HuH-7.5 (cell line): ENCODE measurements at regions not wholly inside any gene's neighbourhood (a gene's known extent, or its start where the extent isn't known, plus 50 kb on each side); places are given as distances from the start of the nearest gene placed in this dataset.

Experiments
- DNase-seq: peaks from one replicate; pipeline ENCODE4 v3.0.0; 2011; ENCODE audit warnings: low spot score

DNA sequence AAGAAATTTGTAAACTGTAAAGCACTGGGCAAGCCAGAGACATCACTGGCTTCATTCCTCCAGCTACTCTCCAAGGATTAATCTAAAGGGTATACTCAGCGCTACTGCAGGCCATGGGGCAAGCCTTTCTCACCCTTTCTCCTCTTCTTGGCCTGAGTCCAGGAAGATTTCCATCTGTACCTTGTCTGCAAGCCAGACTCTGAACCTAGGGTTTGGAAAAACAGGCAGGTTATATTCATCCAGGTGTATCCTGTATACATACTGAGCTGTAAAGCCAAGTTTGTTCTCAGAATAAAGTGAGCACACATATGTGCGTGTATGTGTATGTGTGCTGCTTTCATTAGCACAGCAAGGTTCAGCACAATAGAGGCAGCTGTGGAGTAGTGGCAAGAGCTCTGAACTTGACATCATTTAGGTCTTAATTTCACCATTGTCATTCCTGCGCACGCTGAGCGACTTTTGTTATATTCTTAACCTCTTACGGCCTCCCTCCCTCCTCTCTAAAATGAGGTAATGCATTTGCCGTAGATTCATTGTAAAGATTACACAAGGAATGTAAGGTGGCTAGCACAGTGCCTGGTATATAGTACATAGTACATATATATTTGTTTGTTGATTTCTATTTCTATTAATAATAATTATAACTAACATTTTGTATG lies 128.1 kb upstream of the JUN start:
- DNase-seq: no peak

DNA sequence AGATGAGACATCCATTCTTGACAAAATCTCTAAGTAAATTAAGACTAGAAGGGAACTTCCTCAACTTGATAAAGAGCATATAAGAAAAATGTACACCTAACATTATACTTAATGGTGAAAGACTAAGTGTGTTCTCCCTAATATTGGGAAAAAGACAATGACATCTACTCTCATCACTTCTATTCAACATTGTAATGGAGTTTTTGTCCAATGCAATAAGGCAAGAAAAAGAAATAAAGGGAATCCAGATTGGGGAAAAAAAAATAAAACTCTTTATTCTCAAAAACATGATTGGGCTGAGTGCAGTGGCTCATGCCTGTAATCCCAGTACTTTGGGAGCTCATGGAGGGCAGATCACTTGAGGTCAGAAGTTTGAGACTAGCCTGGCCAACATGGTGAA lies 131.1 kb upstream of the JUN start:
- no peak for DNase-seq

DNA sequence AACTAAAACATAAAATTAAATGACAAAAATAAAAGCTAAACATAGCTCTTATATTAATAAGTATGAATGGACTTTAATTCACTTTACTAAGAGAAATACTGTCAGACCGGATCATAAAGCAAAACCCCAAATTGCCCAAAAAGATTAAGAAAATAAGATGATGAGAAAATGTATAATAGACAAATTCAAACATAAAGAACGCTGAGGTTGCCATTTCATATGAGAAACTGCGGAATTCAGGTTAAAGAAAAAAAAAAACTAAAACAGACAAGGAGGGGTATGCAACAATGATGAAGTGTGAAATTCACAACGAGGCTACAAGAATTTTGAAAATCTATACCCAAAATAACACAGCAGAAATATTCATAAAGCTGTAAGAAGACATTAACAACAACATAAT lies 133.6 kb upstream of the JUN start:
- DNase-seq: no peak

DNA sequence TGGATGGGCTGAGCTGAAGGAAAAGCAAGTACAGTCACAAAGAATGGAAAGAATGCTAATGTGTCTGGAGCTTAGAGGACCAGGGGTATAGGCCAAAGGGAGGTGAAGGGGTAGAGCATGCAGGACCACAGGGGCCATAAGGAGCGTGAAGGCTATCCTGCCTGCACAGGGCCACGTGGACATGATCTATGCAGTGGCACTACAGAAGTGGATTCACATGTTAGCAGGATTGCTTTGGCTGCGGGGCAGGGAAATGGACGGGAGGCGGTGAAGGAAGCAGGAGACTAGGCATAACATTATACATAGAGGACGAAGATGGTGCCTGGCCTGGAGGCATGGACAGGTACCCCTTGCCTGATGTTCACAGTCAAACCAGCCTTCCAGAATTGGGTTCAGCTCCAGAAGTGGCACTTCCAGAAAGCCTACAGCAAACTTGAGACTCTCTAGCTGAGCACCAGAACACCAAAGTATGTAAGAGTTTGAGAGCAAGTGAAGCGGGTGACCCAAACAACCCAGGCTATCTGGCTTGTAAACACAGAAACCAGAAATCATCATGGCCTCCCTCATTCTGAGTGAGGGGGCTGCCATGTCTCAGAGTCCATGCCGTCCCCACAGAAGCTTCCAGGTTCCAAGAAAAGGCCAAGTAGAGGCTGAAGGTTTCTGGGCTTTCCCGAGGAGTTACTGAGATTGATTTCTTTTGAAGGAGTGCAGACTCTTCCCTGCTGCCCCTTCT lies 135.5 kb upstream of the JUN start:
- no peak for DNase-seq

DNA sequence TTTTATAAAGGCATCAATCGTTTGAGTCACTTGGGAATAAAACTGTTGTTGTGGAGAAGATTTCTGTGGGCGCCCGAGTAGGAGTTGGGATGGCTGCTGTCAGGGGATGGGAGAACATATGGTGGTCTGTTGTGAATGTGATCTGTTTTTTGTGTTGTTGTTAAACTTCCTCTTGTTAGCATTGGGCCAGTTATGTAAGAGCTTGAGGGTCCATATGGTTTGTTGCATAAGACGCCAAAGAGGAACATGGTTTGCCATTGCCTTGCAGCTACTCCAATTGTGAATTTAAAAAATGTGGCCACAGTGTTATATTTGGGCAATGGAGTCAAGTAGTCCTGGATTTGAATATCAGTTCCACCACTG lies 136.1 kb upstream of the JUN start:
- no peak for DNase-seq

DNA sequence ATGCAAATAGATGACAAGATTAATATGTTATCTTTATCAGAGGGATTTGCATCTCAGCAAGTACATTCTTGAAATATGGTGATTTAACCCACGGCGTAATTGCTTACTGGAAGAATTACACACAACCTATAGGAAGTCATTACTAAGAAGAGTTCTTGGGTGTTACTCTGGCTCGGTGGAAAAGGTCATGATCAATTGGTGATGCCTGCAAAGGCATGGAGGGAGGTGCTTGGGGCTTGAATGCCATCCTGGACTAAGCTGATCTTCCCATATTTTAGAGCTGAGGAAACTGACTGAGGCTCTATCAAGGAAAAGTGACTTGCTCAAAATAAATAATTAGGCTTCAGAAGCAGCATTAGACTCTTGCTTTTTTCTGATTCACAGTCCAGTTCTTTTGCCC lies 137.5 kb upstream of the JUN start:
- DNase-seq: no peak

DNA sequence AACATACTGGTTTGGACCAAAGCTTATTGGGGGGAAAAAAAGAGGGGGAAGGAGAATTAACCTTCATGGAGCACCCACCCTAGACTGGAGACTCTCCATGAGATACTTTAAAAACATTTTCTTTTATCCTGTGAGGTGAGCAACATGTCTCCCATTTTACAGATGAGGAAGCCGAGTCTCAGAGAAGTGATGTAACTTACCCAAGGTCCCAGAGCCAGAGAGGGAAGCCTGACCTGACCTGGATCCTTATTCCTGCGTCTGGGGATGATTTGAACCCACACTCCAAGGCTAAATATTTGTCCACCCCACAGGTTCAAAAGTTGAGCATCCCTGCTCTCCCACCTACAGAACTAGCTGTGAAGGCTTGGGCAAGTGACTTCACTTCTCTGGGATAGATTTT lies 137.9 kb upstream of the JUN start:
- no peak for DNase-seq

DNA sequence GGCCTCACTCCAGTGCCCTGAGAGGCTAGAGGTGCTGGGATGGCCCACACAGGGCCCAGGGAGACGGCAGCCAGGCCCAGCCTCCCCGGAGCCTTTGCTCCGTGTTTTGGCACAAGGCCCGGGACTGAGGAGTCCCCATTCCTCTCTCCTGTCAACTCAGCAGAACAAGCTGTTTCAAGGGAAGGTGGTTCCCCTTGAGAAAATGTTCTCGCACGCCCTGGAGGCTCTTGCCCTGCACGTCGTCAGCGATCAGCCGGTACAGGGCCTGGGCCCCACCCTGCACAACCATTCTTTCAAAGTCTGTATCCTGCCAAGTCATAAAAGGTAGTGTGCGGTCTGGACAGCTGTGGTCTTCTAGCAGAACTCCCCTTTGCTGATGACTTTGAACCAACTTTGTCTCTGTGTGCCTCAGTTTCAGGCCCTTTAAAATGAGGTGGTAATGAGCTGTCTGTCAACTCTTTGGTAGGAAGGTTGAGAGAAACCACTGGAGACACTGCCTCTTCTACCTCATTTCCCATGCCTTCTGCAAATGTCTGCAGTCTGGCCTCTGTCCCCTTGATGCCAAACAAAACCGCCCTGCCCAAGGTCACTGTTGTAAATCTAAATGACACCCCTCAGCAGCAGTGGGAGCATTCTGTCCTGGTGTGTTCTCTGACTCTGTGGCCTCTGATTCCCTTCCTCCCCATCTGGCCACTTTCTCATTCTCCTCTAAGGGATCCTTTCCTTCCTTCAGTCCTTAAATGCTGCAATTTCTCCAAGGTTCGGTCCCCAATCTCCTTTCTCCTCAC lies 138.6 kb upstream of the JUN start:
- DNase-seq: no peak

DNA sequence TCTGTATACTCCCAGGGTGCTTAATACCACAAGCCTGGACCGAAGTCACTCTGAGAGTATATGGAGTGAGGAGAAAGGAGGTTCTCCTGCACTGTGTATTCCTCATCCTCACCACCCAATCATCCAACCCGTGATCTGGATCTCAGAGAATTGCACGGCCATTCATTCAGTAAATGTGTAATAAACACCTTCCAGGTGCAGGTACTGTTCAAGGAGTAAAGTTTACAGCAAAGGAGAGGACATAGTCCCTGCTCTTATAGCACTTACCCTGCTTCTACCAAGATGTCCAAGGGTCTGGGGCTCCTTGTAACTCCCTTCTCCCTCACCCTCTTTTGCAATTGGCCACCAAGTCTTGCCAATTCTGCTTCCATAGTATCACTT lies 139.2 kb upstream of the JUN start:
- no peak for DNase-seq

DNA sequence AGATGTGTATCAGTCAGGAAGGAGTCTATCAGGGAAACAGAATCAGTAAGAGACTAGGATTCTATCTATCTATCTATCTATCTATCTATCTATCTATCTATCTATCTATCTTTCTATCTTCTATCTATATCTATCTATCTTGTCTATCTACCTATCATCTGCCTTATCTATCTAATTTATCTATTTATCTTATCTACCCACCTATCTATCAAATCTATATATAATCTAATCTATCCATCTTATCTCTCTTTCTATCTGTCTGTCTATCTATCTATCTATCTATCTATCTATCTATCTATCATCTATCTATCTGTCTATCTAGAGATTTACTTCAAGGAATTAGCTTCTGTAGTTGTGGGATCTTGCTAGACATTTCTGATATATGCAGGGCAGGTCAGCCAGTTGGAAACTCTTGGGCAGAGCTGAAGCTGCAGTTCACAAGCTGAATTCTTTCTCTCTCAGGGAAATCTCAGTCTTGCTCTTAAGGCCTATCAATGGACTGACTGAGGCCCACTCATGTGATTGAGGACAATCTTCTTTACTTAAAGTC lies 140.2 kb upstream of the JUN start:
- DNase-seq: no peak

DNA sequence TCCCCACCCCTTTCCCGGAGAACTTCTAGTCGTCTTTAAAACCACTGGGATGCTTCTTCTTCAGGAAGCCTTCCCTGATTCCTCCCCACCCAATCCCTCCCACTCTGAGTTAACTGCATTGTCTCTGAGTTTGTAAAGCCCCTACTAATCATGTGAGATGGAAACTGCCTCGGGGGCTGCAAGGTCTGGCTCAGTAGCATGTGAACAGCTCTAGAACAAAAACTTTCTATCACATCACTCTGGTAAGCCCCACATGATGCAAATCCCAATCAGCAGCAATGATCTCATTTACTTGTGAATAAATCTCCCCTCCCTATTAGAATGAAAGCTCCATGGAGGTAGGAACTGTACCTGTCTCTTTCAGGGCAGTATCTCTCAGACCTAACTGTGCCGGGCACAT lies 141.0 kb upstream of the JUN start:
- no peak for DNase-seq

DNA sequence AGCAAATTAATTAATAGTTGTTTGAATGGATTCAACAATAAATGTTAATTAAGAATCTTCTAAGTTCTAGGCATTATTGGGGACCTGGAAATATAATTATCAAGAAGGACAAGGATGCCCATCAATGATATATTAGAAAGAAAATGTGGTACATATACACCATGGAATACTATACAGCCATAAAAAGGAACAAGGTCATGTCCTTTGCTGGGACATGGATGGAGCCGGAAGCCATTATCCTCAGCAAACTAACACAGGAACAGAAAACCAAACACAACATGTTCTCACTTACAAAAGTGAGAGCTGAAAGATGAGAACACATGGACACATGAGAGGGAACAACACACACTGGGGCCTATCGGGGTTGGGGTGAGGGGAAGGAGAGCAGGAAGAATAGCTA lies 141.4 kb upstream of the JUN start:
- no peak for DNase-seq

DNA sequence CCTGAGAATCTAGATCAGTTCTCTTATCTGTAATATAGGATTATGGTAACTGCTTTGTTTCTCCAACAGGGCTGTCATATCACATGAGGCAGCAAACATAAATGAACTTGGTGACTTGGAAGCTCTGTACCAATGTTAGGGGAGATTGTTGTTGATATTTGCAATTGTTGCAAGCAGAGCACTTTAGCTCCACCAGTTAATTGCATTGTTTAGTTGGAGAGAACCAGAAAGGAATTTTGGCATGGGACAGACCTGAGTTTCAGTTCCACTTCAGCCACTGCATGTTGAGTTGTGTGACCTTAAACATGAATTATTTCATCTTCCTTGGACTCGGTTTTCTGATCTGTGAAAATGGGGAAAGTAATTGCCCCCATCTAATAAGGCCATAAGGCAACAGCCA lies 142.3 kb upstream of the JUN start:
- DNase-seq: no peak

DNA sequence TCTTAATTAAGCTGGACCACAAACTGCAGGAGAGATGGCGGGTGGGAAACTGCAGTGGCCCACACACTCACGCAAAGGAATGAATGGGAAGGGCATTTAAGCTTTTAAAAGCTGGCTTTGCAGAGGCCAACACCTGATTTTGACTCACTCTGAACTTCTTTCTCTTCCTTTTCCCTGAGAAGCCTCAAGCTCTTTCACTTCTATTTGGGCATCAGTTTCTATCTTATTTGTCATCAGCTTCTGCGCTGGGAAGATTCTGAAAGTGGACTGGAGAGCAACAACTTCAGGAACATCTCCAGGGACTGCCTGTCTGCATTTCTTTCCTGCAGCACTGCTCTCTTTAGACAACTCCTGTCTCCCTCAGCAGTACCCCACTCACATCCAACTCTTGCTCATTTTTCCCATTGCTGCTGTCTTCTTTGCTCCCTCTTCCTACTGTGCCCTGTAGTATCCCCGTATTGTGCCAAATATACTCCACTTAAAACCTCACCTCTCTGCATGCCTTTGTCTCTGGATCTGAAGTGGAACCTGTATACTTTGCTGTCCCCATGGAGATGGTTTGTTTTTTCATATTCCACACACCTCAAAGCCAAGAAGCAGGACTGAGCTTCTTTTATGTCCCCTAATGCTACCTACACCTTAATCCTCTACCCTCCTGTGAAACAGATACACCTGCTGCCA lies 143.3 kb upstream of the JUN start:
- no peak for DNase-seq

DNA sequence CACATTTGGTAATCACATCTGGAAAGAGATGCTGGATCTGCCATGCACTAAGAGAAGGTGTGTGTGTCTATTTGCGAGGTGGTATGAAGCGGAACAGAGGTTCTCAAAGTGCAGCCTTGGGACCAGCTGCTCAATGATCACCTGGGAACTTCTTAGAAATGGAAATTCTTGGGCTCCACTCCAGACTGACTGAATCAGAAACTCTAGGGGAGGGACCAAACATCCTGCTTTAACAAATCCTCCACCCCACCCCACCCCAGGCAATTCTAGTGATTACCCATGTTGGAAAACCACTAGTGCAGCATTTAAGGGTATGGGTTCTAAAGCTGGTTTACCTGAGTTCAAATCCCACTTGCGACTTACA lies 143.9 kb upstream of the JUN start:
- no peak for DNase-seq

DNA sequence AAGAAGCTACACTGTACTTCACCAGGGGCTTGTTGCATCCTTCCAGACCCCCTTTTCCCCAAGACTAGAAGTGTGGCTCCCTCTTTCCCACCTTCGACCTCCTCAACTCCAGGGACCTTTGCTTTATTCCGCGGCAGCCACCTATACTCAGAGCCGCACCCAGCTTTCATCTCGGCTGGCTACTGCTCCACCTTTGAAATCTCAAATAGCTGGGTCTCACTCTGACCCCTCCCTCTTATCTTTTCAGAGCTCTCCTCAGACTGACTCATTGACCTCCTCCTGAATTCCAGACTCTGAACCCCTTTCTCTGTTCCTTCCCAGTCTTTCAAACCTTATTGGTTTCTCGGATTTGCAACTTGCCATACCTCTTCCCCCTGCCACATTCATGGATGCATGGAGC lies 144.7 kb upstream of the JUN start:
- DNase-seq: no peak

DNA sequence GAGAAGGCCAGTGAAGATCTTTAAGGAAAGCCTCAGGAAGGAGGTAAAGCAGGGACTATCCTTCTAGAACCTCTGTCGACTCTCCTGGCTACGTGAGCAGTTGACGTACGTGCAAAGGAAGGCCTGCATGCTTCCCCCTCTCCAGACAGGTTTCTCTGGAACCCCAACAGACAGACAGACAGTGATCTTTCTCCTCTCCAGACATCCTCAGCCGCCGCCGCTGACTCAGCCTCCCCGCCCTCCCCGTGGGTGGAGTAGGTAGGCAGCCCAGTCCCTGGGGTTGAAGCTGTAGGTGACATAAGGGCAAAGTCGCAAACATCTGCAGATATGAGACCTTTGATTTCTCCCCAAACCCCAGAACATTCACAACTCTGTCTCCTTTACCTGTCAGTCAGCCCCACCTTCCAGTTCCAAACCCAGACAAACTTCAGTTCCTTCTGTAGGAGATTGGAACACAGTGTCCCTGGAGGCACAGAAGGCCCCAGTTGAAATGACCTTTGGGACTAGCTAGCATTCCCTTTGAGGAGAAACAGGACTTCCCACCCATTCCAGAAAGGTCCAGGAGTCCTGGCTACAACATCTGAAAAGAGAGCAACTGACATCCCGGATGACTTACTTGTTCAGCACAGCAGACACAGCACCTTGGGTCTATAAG lies 146.0 kb upstream of the JUN start:
- DNase-seq: no peak

DNA sequence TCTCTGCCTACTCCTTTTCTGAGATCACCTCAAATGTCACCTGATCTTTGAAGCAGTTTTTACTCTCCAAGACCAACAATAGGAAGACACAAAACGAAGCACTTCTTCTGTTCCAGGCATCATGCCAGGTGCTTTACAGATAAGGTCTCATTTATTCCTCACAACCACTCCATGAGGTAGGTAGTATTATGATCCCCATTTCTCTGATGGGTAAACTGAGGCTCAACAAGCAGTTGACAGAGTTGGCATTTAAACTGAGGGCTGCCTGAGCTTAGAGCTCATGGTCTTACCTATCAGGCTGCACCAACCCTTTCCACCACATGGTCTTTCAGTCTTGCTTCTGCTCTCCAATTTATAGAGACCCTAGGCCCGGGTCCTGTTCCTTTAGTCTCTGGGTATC lies 147.2 kb upstream of the JUN start:
- no peak for DNase-seq

DNA sequence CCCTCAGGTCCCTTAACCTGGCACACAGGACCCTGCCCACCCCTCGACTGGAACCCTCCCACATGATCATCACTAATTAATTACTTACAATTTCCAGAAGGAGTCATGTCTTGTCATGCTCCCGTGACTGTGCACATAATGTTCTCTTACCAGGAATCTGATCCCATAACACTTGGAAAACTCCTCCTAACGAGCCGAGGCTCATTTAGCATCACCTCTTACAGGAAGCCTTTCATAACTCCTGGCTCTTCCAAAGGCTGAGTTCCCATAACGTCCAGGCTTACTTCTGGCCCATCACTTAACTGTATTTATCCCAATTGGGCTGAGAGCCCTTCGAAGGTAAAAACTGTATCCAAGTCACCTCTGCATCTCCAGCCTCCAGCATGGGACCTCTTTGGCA lies 147.9 kb upstream of the JUN start:
- no peak for DNase-seq

DNA sequence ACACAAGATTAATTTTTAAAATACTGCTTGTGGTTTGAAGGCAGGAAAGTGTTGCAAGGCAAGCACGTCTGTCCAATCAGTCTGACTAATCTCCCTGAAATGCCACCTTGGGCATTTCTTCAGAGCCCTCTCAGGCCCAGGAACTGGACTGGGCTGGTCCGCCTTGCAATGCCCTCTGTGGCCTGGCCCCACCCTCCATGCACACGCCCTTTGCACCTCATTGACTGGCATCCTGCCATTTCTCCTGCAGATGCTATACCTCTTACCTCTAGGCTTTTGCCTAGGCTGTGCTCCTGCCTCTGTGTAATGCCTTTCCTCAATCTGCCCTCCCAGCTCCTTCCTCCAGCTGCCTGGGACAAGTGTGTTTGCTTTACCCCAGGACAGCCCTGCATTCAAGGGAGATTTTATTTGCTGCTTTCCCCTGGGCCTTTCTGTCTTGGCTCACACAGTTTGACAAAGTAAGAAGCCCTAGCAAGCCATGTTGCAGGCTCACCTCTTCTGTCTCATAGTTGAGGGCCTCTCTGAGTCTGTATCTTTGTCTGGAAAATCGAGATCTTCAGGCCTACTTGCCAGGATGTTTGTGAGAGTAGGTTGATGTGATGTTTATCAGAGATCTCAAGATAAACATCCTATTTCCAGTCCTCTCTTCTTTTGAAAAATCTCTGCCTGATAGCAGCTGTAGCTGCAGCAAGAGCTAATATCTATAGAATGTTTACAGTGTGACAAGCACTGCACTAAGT lies 149.2 kb upstream of the JUN start:
- peak; percentile 18 for DNase-seq

DNA sequence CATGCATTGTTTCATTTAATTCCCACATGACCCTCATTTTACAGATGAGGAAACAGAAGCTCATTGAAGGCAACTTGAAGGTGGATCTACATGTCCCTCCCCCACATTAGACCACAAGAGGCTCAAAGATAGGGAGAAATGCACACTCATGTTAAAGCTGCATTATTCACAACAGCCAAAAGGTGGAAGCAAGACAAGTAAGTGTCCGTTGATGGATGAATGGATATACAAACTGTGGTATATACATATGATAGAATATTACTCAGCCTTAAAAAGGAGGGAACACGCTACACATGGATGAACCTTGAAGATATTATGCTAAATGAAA lies 149.7 kb upstream of the JUN start:
- DNase-seq: no peak

DNA sequence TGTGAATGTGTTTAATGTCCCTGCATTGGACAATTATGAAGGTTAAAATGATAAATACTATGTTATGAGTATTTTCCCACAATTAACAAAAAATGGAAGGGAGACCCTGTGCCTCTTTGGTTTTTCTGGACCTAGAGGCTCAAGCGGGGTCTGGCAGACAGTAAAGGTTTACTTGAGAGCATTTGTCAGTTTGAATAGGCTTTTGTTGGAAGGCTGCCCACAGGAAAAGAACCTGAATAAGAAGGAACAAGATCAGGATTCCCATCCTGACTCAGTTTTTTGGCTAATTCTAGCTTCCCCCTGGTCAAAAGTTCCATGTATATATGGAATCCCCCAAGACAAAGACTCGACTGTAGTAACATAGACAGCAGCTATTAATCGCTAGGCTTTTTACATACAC lies 150.9 kb upstream of the JUN start:
- no peak for DNase-seq
